Activated naive CD4-positive, alpha-beta T cell treated with anti-CD3 and anti-CD28 coated beads, Interleukin-2, amount 10 ng/mL, durations not matched to agents 7 days and 5 days (primary cell): ENCODE measurements at regions not wholly inside any gene's neighbourhood (a gene's known extent, or its start where the extent isn't known, plus 50 kb on each side); places are given as distances from the start of the nearest gene placed in this dataset.

Source experiments
- CTCF ChIA-PET: fragments of 350-600 bp; sonication (Branson Sonifier 250); formaldehyde crosslinking; loops from one replicate; lab custom pipeline; 2021; ENCODE audit warnings: antibody characterized with exemption; lab: Charles Lee
- DNase-seq: peaks from one replicate; pipeline ENCODE4 v3.0.0-alpha.2; 2020
- H3K27ac Mint-ChIP-seq: one replicate; pipeline ENCODE4 v1.8.0; 2021; ENCODE audit warnings: mild to moderate bottlenecking, moderate library complexity, mixed read lengths
- H3K27me3 Mint-ChIP-seq: one replicate; pipeline ENCODE4 v1.8.0; 2021; ENCODE audit warnings: mild to moderate bottlenecking, mixed read lengths
- H3K36me3 Mint-ChIP-seq: one replicate; pipeline ENCODE4 v1.8.0; 2021; ENCODE audit warnings: mixed read lengths
- H3K4me1 Mint-ChIP-seq: one replicate; pipeline ENCODE4 v1.8.0; 2021; ENCODE audit warnings: mixed read lengths
- H3K4me3 Mint-ChIP-seq: one replicate; pipeline ENCODE4 v1.8.0; 2021; ENCODE audit warnings: mild to moderate bottlenecking, moderate library complexity, mixed read lengths
- H3K9me3 Mint-ChIP-seq: one replicate; pipeline ENCODE4 v1.8.0; 2021; ENCODE audit warnings: mixed read lengths

GRCh38 chr21:43364261-43364510 lies 62.7 kb downstream of the SIK1 start:
- H3K4me3 Mint-ChIP-seq: no peak overlapping the region
- CTCF ChIA-PET: no interaction called here

GRCh38 chr21:43363506-43364260 lies 63.2 kb downstream of the SIK1 start:
- no peak overlapping the region for H3K4me3 Mint-ChIP-seq
- CTCF ChIA-PET: no interaction called here
- H3K36me3 Mint-ChIP-seq: peaks cover 11% of the 10 kb centered on the region
- H3K27ac Mint-ChIP-seq: peak overlapping the region; percentile 97
- peaks cover 52% of the 10 kb centered on the region for H3K4me1 Mint-ChIP-seq
- DNase-seq: no peak
- peaks cover 2% of the 10 kb centered on the region for H3K9me3 Mint-ChIP-seq
- peaks cover 49% of the 10 kb centered on the region for H3K27me3 Mint-ChIP-seq

More at GRCh38 chr21:43364261-43364510, 62.7 kb downstream of the SIK1 start:
- Mint-ChIP-seq H3K27me3 (peaks cover 53% of the 10 kb centered on the region), H3K36me3 (peaks cover 11% of the 10 kb centered on the region), H3K9me3 (peaks cover 4% of the 10 kb centered on the region), H3K27ac (no peak overlapping the region), H3K4me1 (peaks cover 47% of the 10 kb centered on the region)
- no peak for DNase-seq

GRCh38 chr21:43362915-43363314 lies 64.0 kb downstream of the SIK1 start:
- CTCF ChIA-PET: interaction anchor here (1.8 kb wide), 1 partner anchor 283 kb away, joined by 4 read pairs; no protein-coding TSS in a partner anchor
- DNase-seq: peak; percentile 75
- Mint-ChIP-seq H3K36me3 (peaks cover 15% of the 10 kb centered on the region), H3K27ac (peak overlapping the region; percentile 97), H3K4me3 (peak overlapping the region; percentile 82), H3K9me3 (no peaks in the 10 kb centered on the region), H3K27me3 (peaks cover 44% of the 10 kb centered on the region), H3K4me1 (peaks cover 56% of the 10 kb centered on the region)

GRCh38 chr21:43362321-43362791 lies 64.6 kb downstream of the SIK1 start:
- peaks cover 56% of the 10 kb centered on the region for H3K4me1 Mint-ChIP-seq
- DNase-seq: peak; percentile 94
- peaks cover 38% of the 10 kb centered on the region for H3K27me3 Mint-ChIP-seq
- peak overlapping the region; percentile 97 for H3K27ac Mint-ChIP-seq
- CTCF ChIA-PET: interaction anchor here (1.8 kb wide), 1 partner anchor 284 kb away, joined by 4 read pairs; no protein-coding TSS in a partner anchor
- H3K9me3 Mint-ChIP-seq: no peaks in the 10 kb centered on the region
- H3K4me3 Mint-ChIP-seq: peak overlapping the region; percentile 82
- peaks cover 15% of the 10 kb centered on the region for H3K36me3 Mint-ChIP-seq

- CTCF ChIA-PET: interaction anchor here (1.5 to 1.8 kb wide), 2 partner anchors 46 to 284 kb away, joined by 3 to 4 read pairs; no protein-coding TSS in a partner anchor
- DNase-seq: peak; percentile 84
- Mint-ChIP-seq H3K4me3 (peak overlapping the region; percentile 82), H3K27me3 (peaks cover 32% of the 10 kb centered on the region), H3K36me3 (peaks cover 15% of the 10 kb centered on the region), H3K9me3 (no peaks in the 10 kb centered on the region), H3K4me1 (peaks cover 56% of the 10 kb centered on the region), H3K27ac (peak overlapping the region; percentile 97)
Measured at GRCh38 chr21:43361493-43362296, 65.2 kb downstream of the SIK1 start.

GRCh38 chr21:43361127-43361492 lies 65.8 kb downstream of the SIK1 start:
- Mint-ChIP-seq H3K27me3 (peaks cover 29% of the 10 kb centered on the region), H3K4me3 (peak overlapping the region; percentile 82), H3K4me1 (peaks cover 56% of the 10 kb centered on the region), H3K27ac (peak overlapping the region; percentile 97), H3K9me3 (no peaks in the 10 kb centered on the region), H3K36me3 (peaks cover 15% of the 10 kb centered on the region)
- CTCF ChIA-PET: interaction anchor here (1.5 kb wide), 1 partner anchor 46 kb away, joined by 3 read pairs; no protein-coding TSS in a partner anchor
- peak; percentile 61 for DNase-seq

- H3K4me1 Mint-ChIP-seq: peaks cover 56% of the 10 kb centered on the region
- H3K4me3 Mint-ChIP-seq: peak overlapping the region; percentile 82
- H3K27ac Mint-ChIP-seq: peak overlapping the region; percentile 97
- no peak for DNase-seq
- CTCF ChIA-PET: interaction anchor here (1.5 kb wide), 1 partner anchor 45 kb away, joined by 3 read pairs; no protein-coding TSS in a partner anchor
- H3K27me3 Mint-ChIP-seq: peaks cover 24% of the 10 kb centered on the region
- H3K36me3 Mint-ChIP-seq: peaks cover 15% of the 10 kb centered on the region
- no peaks in the 10 kb centered on the region for H3K9me3 Mint-ChIP-seq
Measured at GRCh38 chr21:43360441-43361126, 66.3 kb downstream of the SIK1 start.

GRCh38 chr21:43358940-43359822 lies 67.8 kb downstream of the SIK1 start:
- H3K27me3 Mint-ChIP-seq: peaks cover 11% of the 10 kb centered on the region
- H3K9me3 Mint-ChIP-seq: no peaks in the 10 kb centered on the region
- H3K4me3 Mint-ChIP-seq: no peak overlapping the region
- peaks cover 15% of the 10 kb centered on the region for H3K36me3 Mint-ChIP-seq
- DNase-seq: no peak
- peaks cover 56% of the 10 kb centered on the region for H3K4me1 Mint-ChIP-seq
- peak overlapping the region; percentile 67 for H3K27ac Mint-ChIP-seq
- CTCF ChIA-PET: no interaction called here

- Mint-ChIP-seq H3K27ac (no peak overlapping the region), H3K27me3 (peaks cover 8% of the 10 kb centered on the region), H3K4me1 (peaks cover 49% of the 10 kb centered on the region), H3K9me3 (no peaks in the 10 kb centered on the region), H3K4me3 (no peak overlapping the region), H3K36me3 (peaks cover 15% of the 10 kb centered on the region)
- DNase-seq: no peak
- CTCF ChIA-PET: interaction anchor here (1.3 kb wide), 1 partner anchor 43 kb away, joined by 3 read pairs; no protein-coding TSS in a partner anchor
Measured at GRCh38 chr21:43357715-43358430, 69.1 kb downstream of the SIK1 start.

GRCh38 chr21:43355925-43356289 lies 71.0 kb downstream of the SIK1 start:
- CTCF ChIA-PET: no interaction called here

GRCh38 chr21:43355266-43355924 lies 71.5 kb downstream of the SIK1 start:
- Mint-ChIP-seq H3K4me3 (no peak overlapping the region), H3K27me3 (no peaks in the 10 kb centered on the region), H3K36me3 (peaks cover 6% of the 10 kb centered on the region), H3K27ac (no peak overlapping the region), H3K4me1 (peaks cover 37% of the 10 kb centered on the region), H3K9me3 (no peaks in the 10 kb centered on the region)
- no peak for DNase-seq
- CTCF ChIA-PET: no interaction called here

More at GRCh38 chr21:43355925-43356289, 71.0 kb downstream of the SIK1 start:
- Mint-ChIP-seq H3K9me3 (no peaks in the 10 kb centered on the region), H3K27ac (no peak overlapping the region), H3K36me3 (peaks cover 8% of the 10 kb centered on the region), H3K27me3 (peaks cover 2% of the 10 kb centered on the region), H3K4me1 (peaks cover 41% of the 10 kb centered on the region), H3K4me3 (no peak overlapping the region)
- no peak for DNase-seq

- CTCF ChIA-PET: no interaction called here
- Mint-ChIP-seq H3K27me3 (no peaks in the 10 kb centered on the region), H3K4me3 (no peak overlapping the region), H3K4me1 (peaks cover 32% of the 10 kb centered on the region), H3K27ac (peak overlapping the region; percentile 5), H3K9me3 (no peaks in the 10 kb centered on the region), H3K36me3 (peaks cover 6% of the 10 kb centered on the region)
- DNase-seq: no peak
Measured at GRCh38 chr21:43354666-43355065, 72.3 kb downstream of the SIK1 start.
